WERI-Rb-1 (cell line): ENCODE measurements at regions not wholly inside any gene's neighbourhood (a gene's known extent, or its start where the extent isn't known, plus 50 kb on each side); places are given as distances from the start of the nearest gene placed in this dataset.

Experiments
- DNase-seq: peaks from one replicate; pipeline ENCODE4 v3.0.0-alpha.2; 2020
- H3K27ac ChIP-seq: fragments of 250-450 bp; sonication (Bioruptor Pico); 2 replicates; pipeline ENCODE4 v1.5.1; 2020; ENCODE audit warnings: mild to moderate bottlenecking, moderate library complexity
- H3K27me3 ChIP-seq: fragments of 250-450 bp; sonication (Bioruptor Pico); 2 replicates; pipeline ENCODE4 v1.5.1; 2021; ENCODE audit warnings: mild to moderate bottlenecking, low read depth, moderate library complexity; ENCODE audit not compliant: insufficient read depth, severe bottlenecking
- H3K36me3 ChIP-seq: fragments of 250-450 bp; sonication (Bioruptor Pico); 2 replicates; pipeline ENCODE4 v1.5.1; 2020; ENCODE audit warnings: mild to moderate bottlenecking, moderate library complexity
- H3K4me3 ChIP-seq: 2 replicates; pipeline ENCODE4 v1.5.1; 2011; ENCODE audit warnings: low read depth, mild to moderate bottlenecking, control low read depth, low read length
- H3K9me3 ChIP-seq: fragments of 250-450 bp; sonication (Bioruptor Pico); 2 replicates; pipeline ENCODE4 v1.5.1; 2021; ENCODE audit warnings: mild to moderate bottlenecking, moderate library complexity; ENCODE audit not compliant: severe bottlenecking
- CTCF ChIP-seq: IDR thresholded peaks from 2 replicates; pipeline ENCODE4 v1.5.1; 2011; ENCODE audit warnings: low read depth, mild to moderate bottlenecking, control low read depth, inconsistent platforms, low read length

- H3K27me3 ChIP-seq = no peaks in the 10 kb centered on the region
- no peak for DNase-seq
- H3K27ac ChIP-seq = no peak overlapping the region
- no peak for TF ChIP-seq CTCF
- H3K9me3 ChIP-seq = no peaks in the 10 kb centered on the region
- H3K4me3 ChIP-seq = no peak overlapping the region
- H3K36me3 ChIP-seq = no peaks in the 10 kb centered on the region
These were observed 907.1 kb downstream of the MAT2B start for GRCh38 chr5:164412531-164412930.

GRCh38 chr5:164420161-164420560 lies 914.7 kb downstream of the MAT2B start:
- Histone ChIP-seq H3K27ac (no peak overlapping the region), H3K27me3 (no peaks in the 10 kb centered on the region), H3K4me3 (no peak overlapping the region), H3K9me3 (peaks cover 9% of the 10 kb centered on the region), H3K36me3 (no peaks in the 10 kb centered on the region)
- no peak for DNase-seq
- TF ChIP-seq CTCF = no peak

GRCh38 chr5:164422400-164422799 lies 917.0 kb downstream of the MAT2B start:
- Histone ChIP-seq H3K4me3 (no peak overlapping the region), H3K27me3 (no peaks in the 10 kb centered on the region), H3K27ac (no peak overlapping the region), H3K36me3 (no peaks in the 10 kb centered on the region), H3K9me3 (peaks cover 9% of the 10 kb centered on the region)
- peak; percentile 41 for TF ChIP-seq CTCF
- peak; percentile 40 for DNase-seq

GRCh38 chr5:164431634-164432304 lies 926.4 kb downstream of the MAT2B start:
- Histone ChIP-seq H3K4me3 (no peak overlapping the region), H3K9me3 (no peaks in the 10 kb centered on the region), H3K27me3 (no peaks in the 10 kb centered on the region), H3K36me3 (no peaks in the 10 kb centered on the region), H3K27ac (no peak overlapping the region)
- no peak for TF ChIP-seq CTCF
- no peak for DNase-seq

GRCh38 chr5:164433106-164433870 lies 927.9 kb downstream of the MAT2B start:
- H3K27ac ChIP-seq = no peak overlapping the region
- H3K4me3 ChIP-seq = no peak overlapping the region
- H3K9me3 ChIP-seq = no peaks in the 10 kb centered on the region
- no peaks in the 10 kb centered on the region for H3K36me3 ChIP-seq
- no peaks in the 10 kb centered on the region for H3K27me3 ChIP-seq
- no peak for DNase-seq
- no peak for TF ChIP-seq CTCF
